NCI-H146 treated with DMSO at 0.1 percent for 48 hours (cell line): ENCODE measurements at regions not wholly inside any gene's neighbourhood (a gene's known extent, or its start where the extent isn't known, plus 50 kb on each side); places are given as distances from the start of the nearest gene placed in this dataset.
"Not testable (repeated sequence)": the region's sequence is repeated elsewhere in the genome, so short reads cannot be mapped to it uniquely, and the experiment has no call there.

Experiments
- DNase-seq: peaks from one replicate; lab custom pipeline; 2025; ENCODE audit not compliant: unreplicated experiment; lab: John Stamatoyannopoulos, UW

DNA sequence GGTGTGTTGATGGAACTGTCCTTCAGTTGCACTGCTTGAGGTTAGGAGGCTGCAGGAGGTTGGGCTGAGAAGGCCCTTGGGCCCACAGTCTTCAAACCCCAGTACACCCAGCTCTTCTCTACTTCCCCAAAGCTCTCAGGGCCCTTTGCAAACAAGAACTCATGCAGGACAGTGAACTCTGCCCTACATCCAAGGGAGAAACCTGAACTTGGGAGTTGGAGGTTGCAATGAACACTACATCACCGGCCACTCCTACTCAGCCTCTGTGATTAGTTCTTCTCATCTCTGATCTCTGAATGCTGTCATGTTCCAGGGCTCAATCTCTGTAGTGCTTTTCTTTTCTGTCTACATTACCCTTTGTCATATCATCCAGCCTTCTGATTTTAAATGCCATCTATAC, 148.5 kb upstream of the PDE7B start:
- no peak for DNase-seq

DNA sequence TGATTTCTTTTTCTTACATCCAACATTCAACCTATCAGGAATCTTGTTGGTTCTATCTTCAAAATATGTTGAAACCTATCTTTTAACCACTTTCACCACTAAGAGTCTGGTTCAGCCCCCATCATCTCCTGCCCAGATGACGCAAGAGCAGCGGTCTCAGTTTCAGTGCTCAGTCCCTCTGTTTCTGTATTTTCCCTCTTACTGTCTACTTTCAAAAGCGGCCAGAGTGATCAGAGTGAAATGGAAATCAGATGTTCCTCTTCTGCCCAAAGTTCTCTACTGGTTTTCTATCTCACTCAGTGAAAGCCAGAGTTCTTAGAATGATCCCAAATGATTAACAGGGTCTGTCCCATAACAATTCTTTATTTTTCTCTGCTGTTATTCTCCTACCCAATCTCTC, 147.9 kb upstream of the PDE7B start:
- no peak for DNase-seq

DNA sequence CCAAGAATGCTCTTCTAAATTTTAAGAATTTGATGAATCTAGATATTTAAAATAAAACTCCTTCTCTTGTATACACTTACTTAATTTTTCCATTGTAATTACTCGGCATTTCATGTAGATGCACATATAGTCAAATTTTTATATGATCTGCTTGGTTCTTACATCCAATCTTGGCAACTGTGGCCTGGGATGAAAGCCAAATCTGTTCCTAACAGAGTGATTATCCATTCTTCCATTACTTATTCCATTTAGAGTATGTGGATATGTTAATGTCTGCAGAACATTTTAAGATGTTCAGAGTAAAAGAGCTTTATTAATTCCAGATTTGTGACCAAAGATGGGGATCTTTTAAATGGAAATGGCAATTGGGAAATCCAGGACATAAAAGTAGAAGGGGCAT, 144.1 kb upstream of the PDE7B start:
- DNase-seq = no peak

DNA sequence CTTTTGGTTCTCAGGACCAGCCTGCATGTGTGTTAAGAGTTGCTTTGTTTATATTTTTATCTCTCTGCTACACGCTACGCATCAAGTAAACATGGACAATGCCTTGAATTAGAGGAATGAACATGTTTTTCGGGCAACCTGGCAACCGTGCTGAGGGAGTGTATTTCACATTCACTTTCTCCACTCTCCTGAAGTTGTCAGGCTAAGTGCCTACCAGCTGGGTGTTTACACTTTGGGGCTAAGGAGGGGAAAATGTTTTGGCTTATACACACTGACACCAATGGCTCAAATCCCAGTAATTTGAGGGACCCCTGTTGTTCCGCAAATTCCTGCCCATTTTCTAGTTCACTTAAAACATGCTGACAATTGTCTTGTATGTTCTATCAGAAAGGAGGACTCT, 141.5 kb upstream of the PDE7B start:
- no peak for DNase-seq

DNA sequence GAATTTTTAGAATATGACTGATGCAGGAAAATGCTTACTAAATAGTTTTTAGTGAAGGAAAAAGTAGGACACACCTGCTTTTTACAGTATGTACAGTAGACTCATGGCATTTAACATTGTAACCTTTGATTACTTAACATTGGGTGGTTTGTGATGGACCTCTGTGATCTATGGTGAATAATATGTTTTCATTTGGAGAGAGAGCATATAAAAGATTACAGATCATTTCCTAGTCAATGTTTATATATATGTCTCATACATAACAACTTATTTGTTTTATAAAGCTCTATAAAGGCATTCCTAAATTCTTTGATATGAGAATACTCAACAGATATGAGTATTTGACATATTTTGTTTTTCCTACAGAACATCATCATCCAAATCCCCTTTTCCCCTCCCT, 129.3 kb upstream of the PDE7B start:
- DNase-seq = no peak

DNA sequence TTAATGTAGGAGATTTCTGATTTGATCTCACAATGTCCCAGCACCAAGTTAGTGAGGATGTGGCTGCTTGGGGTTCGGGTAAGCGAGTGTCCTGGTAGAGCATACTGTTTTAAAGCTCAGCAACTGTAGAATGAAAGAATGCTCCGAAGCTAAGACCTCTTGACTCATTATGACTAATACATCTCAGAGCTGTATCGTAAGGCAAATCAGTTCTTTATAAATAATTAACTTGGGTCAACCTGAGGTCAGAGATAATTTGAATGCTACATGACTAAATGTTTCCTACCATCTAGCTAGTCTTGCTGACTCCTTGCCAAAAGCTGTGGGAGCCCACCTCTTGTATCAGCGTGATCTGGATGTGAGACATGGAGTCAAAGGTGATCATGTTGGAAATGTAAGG, 128.8 kb upstream of the PDE7B start:
- DNase-seq = no peak

DNA sequence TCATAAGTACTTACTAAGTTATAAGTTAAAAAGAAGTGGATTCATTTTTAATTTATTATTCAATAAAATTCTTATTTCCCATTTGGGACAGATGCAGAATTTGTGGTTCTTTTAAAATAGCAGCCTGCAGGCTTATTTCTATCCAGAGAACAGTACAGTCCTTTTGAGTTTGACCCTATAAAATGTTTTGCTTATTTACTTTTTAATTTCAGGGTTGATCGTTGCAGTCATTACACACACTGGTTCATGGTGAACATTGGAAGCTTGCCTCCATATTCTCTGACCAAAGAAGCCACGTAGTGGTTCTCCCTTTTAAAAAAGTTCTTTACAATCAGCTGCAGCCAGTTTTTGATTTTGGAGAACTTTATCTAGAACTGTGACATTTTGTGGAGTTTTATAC, 122.9 kb upstream of the PDE7B start:
- no peak for DNase-seq

DNA sequence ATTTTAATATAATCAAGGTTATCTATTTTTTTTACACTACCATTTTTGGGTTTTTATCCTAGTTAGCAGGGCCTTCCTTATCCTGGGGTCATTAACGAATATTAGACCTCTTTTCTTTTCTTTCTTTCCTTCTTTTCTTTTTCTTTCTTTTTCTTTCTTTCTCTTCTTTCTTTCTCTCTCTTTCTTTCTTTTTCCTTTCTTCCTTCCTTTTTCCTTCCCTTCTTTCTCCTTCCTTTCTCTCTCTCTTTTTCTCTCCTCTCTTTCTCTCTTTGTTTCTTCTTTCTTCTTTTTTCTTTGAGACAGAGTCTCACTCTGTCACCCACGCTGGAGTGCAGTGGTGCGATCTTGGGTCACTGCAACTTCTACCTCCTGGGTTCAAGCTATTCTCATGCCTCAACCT, 120.4 kb upstream of the PDE7B start:
- DNase-seq = no peak

DNA sequence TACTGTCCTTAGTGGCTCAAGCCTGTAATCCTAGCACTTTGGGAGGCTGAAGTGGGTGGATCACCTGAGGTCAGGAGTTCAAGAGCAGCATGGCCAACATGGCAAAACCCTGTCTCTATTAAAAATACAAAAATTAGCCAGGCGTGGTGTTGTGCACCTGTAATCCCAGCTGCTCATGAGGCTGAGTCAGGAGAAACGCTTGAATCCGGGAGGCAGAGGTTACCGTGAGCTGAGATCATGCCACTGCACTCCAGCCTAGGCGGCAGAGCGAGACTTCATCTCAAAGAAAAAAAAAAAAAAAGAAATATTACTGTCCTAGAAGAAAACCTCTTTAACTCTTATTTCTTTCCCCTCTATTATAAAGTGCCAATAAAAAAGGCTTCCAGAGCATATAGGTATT, 115.2 kb upstream of the PDE7B start:
- not testable (repeated sequence) for DNase-seq

DNA sequence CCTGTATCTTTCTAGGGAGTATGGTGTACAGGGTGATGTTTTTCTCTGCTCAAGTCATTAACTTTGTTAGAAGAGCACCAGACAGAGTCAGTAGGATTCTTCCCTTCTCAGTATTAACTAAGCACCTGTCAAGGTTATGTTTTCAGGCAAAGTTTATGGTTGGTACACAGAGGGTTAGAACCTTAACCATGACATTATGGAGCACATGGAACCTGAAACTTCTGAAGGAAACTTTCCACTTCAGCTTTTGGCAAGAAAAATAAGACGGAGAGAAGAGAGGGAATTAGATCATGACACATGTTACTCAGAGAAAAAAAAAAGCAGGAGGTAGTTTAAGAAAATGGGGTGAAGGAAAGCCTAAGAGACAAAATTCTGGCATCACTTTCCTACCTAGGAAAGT, 112.9 kb upstream of the PDE7B start:
- no peak for DNase-seq

DNA sequence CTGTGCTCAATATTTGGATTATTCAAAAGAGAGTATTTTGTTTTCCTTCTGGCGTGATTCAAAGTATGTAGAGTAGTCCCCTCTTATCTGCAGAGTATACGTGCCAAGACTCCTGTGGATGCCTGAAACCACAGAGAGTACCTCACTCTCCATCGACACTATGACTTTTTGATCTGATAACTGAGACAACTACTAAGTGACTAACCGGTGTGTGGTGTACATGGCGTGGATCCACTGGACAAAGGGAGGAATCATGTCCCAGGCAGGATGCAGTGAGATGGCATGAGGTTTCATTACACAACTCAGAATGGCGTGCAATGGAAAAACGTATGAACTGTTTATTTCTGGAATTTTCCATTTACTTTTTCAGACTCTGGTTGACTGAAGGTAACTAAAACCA, 112.2 kb upstream of the PDE7B start:
- no peak for DNase-seq

DNA sequence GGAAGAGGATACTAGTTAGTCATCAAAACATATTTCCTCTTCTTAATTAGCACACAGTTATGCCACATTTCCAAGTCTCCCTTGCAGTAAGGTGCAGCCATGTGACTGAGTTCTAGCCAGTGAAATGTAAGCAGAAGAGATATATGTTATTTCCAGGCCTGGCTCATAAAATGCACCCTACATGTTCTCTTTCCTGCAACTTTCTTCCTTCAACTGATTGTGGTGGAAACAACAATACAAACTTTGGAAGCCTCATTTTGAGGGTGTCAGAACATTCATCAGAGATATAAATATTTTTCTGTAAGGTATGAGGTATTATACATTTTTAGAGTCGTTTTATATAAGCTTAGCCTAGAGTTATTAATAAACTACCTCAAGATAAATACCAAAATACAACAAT, 110.9 kb upstream of the PDE7B start:
- DNase-seq = no peak

DNA sequence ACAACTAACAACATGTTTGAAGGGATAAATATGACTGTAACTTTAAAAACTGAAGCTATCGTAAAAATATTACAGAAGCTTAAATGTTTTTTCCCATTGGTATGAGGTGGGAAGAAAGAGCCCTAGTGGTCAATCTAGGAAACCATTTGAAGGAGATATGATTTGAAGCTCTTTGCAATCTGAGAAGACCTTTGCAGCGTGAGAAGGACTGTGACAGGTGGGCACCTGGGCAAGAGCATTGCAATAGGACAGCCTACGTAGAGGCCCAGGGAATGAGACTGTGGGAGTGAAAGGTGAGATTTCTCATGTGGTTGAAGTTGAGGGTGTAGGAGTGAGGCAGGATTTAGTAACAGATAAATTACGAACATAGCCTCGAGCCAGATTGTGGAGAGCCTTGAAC, 108.0 kb upstream of the PDE7B start:
- no peak for DNase-seq

DNA sequence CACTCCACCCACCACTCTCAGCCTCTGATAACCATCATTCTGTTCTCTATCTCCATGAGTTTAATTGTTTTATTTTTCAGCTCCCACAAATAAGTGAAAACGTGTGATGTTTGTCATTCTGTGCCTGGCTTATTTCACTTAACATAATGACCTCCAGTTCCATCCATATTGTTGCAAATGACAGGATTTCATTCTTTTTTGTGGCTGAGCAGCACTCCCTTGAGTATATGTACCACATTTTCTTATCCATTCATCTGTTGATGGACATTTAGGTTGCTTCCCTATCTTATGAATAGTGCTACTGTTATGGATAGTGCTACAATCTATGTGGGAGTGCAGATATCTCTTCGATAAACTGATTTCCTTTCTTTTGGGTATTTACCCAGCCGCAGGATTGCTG, 103.3 kb upstream of the PDE7B start:
- no peak for DNase-seq

DNA sequence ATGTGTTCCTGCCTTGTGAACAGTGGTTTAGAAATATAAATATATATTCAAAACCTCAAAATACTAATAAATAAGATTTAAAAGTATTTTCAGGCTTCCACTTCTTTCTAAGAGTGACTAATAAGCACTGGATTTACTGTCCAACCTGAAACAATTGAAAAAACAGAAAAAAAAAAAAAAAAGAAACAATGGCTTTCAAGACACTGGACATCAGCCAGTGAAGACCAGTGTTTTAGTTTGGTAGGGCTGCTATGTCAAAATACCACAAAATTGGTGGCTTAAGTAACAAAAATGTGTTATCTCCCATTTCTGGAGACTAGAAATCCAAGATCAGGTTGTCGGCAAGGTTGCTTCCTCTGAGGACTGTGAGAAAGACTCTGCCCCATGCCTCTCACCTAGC, 101.4 kb upstream of the PDE7B start:
- no peak for DNase-seq

DNA sequence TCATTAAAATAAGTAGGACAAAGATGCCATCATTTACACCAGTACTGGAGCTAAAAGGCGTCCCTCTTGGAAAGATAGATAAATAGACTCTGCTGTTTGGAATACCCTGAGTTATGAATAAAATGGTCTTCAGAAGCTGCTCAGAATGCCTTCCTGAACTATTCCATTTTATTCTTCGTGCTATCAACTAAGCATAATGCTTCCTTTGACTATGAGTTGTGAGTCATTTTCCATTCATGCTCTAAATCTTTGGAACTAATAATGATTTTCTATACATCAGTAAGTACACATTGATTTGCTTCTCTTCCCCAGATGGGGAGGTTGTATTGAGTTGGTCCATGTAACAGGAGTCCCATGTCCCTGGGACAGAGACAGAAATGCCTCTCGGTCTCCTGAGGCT, 98.3 kb upstream of the PDE7B start:
- no peak for DNase-seq

DNA sequence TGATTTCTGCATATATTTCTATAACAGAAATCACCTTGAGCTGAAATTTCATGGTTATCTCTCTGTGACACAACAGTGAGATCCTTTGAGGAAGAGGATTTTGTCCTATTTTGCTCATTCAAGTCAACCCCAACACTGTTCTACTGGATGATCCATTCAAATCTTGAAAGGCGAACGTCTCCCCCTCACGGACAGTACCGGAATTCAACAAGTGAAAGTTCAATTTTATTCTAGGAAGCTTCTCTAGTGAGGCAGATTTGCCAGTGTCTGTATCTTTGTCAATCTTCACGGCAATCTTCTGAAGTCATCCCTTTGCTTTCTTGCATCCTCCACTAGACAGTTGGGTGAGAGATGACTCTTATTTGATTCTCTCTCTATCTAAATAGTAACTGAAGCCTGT, 91.7 kb upstream of the PDE7B start:
- no peak for DNase-seq

DNA sequence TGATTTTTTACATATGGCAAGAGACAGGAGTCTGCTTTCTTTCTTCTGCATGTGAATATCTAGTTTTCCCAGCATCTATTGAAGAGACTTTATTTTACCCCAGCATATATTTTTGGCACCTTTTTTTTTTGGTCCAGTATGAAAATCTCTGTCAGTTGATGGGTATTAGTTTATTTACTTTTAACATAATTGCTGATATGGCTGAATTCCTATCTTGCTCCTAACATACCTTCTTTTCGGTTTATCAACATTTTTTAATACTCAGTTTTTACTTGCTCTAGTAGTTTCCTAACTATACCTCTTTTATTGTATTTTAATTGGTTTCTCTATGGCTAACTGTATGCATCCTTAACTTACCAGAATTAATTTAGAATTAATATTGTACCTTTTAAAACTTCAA, 77.5 kb upstream of the PDE7B start:
- no peak for DNase-seq

DNA sequence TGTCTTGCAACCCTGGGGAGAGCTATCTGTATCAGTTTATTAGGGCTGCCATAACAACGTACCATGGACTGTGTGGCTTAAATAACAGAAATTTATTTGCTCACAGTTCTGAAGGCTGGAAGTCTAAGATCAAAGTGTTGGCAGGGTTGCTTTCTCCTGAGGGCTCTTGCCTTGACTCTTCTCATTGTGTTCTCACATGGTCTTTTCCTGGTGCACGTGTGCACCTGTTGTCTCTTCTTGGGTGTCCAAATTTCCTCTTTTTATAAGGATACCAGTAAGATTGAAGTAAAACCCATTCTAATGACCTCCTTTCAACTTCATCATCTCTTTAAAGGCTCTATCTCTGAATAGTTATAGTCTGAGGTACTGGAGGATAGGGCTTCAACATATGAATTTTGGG, 72.3 kb upstream of the PDE7B start:
- no peak for DNase-seq

DNA sequence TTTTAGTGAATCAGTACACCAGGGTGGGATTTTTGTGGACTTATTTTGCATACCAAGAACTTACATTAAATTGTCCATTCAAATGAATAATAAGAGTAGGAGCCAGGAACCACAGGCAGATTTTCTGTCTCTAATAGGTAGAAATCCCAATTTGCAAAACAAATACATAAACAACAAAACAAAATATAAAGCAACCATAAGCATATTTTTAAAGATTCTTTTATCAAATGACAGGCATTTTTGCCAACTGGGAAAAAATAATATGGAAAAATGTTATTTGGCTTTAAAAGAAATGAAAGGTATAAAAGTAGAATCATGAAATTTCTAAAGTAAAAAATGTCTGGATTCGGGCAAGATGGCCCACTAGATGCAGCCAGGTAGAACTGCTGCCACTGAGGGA, 71.2 kb upstream of the PDE7B start:
- no peak for DNase-seq

DNA sequence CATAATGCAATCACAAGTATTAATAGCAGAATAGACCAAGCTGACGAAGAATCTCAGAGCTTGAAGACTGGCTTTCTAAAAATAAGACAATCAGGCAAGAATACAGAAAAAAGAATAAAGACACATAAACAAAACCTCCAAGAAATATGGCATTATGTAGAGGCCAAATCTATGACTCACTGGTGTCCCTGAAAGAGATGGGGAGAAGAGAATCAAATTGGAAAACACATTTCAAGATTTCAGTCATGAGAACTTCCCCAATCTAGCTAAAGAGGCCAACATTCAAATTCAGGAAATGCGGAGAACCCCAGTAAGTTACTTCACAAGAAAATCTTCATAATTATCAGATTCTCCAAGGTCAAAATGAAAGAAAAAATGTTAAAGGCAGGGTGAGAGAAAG, 69.0 kb upstream of the PDE7B start:
- DNase-seq = no peak

DNA sequence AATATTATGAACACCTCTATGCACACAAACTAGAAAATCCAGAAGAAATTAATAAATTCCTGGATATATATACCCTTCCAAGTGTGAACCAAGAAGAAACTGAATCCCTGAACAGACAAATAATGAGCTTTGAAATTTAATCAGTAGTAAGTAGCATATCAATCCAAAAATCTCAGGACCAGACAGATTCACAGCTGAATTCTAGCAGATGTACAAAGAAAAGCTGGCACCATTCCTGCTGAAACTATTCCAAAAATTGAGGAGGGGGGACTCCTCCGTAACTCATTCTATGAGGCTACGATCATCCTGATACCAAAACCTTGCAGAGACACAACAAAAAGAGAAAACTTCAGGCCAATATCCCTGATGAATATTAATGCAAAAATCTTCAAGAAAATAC, 67.0 kb upstream of the PDE7B start:
- no peak for DNase-seq

DNA sequence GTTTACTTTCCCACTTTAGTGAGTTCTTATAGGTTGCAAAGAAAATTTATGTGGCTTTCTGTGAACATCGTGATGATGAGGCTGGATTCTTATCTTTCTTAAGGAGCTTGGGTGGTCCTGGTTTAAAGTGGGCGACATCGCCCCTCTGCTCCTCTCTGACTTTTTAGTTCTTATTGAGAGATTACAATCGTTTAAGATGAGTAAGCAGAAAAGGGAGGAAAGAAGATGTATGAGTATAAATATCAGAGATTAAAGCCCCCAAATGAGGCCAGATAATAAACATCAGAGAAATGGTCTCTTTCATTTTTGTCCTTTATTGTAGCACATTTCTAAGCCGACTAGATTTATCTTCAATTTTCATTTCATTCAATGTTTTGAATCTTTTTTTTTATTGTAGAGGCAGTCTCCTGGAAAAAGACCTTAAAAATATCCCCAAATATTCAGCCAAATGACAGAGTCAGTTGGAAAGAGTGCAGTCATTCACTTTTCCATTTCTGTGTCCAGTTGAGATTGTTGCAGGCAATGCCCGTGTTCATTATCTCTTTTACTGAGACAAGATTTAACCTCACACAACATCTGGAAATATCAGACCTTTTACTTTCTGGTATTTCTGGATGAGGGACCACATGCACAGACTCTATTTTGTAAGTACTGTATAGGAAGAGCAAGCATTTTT, 62.0 kb upstream of the PDE7B start:
- DNase-seq = no peak

DNA sequence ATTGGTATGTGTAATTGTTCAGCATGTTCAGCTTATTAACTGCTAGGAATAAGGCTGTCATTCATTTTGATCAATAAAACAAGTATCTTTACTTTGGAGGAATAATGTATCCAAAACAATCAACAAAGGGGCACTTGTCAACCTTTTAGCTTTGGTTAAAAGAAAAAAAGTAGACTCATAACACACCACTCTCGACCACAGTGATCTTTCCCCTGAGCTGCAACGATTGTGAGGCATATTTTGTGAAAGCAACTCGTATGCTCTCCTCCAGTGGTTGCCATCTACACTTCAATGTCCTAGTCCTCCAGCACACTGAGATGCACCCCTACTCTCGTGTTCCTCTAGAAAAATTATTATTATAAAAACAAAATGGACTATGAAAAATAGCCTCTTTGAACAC, 60.1 kb upstream of the PDE7B start:
- no peak for DNase-seq
